Naive thymus-derived CD4-positive, alpha-beta T cell (primary cell): ENCODE measurements at regions not wholly inside any gene's neighbourhood (a gene's known extent, or its start where the extent isn't known, plus 50 kb on each side); places are given as distances from the start of the nearest gene placed in this dataset.

Experiments
- ATAC-seq: fragments of 150-1000 bp; cut with Tn5 transposase; 2 replicates; pipeline ENCODE4 v1.10.0; 2021; ENCODE audit warnings: mild to moderate bottlenecking, moderate library complexity
- CTCF ChIA-PET: fragments of 350-600 bp; sonication (Branson Sonifier 250); formaldehyde crosslinking; loops from one replicate; lab custom pipeline; 2021; ENCODE audit warnings: antibody characterized with exemption; lab: Charles Lee
- POLR2A ChIA-PET: fragments of 350-600 bp; sonication (Branson Sonifier 250); formaldehyde crosslinking; loops from one replicate; lab custom pipeline; 2021; ENCODE audit warnings: antibody characterized with exemption, inconsistent platforms; lab: Charles Lee
- DNase-seq, 9 donors: peaks; one replicate each; pipeline versions ENCODE4 v3.0.0 to v3.0.0-alpha.2; 2020 to 2022; ENCODE audit warnings: mixed read lengths in 1 of 9
- H3K27ac ChIP-seq: one replicate; pipeline ENCODE4 v1.7.0; 2013; ENCODE audit warnings: mild to moderate bottlenecking, low read depth, low read length, moderate library complexity
- H3K27me3 ChIP-seq, 2 donors: one replicate each; pipeline ENCODE4 v1.7.0; 2013; ENCODE audit warnings: low read length in 2 of 2, mild to moderate bottlenecking in 2 of 2, moderate library complexity in 2 of 2; ENCODE audit not compliant: control insufficient read depth in 2 of 2, insufficient read depth in 2 of 2
- H3K36me3 ChIP-seq, 3 experiments: 1 replicate in 2 of 3; 2 replicates in 1 of 3; pipeline ENCODE4 v1.7.0; 2013; ENCODE audit warnings: low read length in 3 of 3, mild to moderate bottlenecking in 3 of 3, moderate library complexity in 1 of 3; ENCODE audit not compliant: insufficient read depth in 3 of 3, control insufficient read depth in 2 of 3
- H3K4me1 ChIP-seq, 2 donors: one replicate each; pipeline ENCODE4 v1.7.0; 2013; ENCODE audit warnings: low read length in 2 of 2, mild to moderate bottlenecking in 2 of 2, moderate library complexity in 1 of 2; ENCODE audit not compliant: control insufficient read depth in 2 of 2, insufficient read depth in 2 of 2
- H3K4me3 ChIP-seq: 2 replicates; pipeline ENCODE4 v1.7.0; 2013; ENCODE audit warnings: mild to moderate bottlenecking, low read length
- H3K9me3 ChIP-seq, 3 experiments: 1 replicate in 2 of 3; 2 replicates in 1 of 3; pipeline ENCODE4 v1.7.0; 2013; ENCODE audit warnings: low read length in 3 of 3; ENCODE audit not compliant: control insufficient read depth in 2 of 3
- H3K27ac Mint-ChIP-seq, 9 donors: one replicate each; pipeline ENCODE4 v1.8.0; 2020 to 2022; ENCODE audit warnings: mixed read lengths in 9 of 9, mild to moderate bottlenecking in 8 of 9, moderate library complexity in 5 of 9, inconsistent platforms in 2 of 9
- H3K27me3 Mint-ChIP-seq, 5 donors: one replicate each; pipeline ENCODE4 v1.8.0; 2021 to 2022; ENCODE audit warnings: mixed read lengths in 5 of 5, mild to moderate bottlenecking in 1 of 5
- H3K36me3 Mint-ChIP-seq, 5 donors: one replicate each; pipeline ENCODE4 v1.8.0; 2020 to 2022; ENCODE audit warnings: mixed read lengths in 5 of 5, mild to moderate bottlenecking in 3 of 5, inconsistent platforms in 1 of 5
- H3K4me1 Mint-ChIP-seq, 7 donors: one replicate each; pipeline ENCODE4 v1.8.0; 2020 to 2022; ENCODE audit warnings: mixed read lengths in 7 of 7, mild to moderate bottlenecking in 3 of 7, inconsistent platforms in 1 of 7
- H3K4me3 Mint-ChIP-seq, 10 donors: one replicate each; pipeline ENCODE4 v1.8.0; 2020 to 2022; ENCODE audit warnings: mild to moderate bottlenecking in 10 of 10, mixed read lengths in 10 of 10, moderate library complexity in 6 of 10, inconsistent platforms in 2 of 10
- H3K9me3 Mint-ChIP-seq, 11 donors: one replicate each; pipeline ENCODE4 v1.8.0; 2020 to 2022; ENCODE audit warnings: mixed read lengths in 11 of 11, mild to moderate bottlenecking in 4 of 11, inconsistent platforms in 1 of 11, moderate library complexity in 1 of 11
- intact Hi-C, 2 donors: fragments of 100-400 bp; cut with micrococcal nuclease; formaldehyde crosslinking; loops; one replicate each; pipeline ENCODE4 v1.15.1; 2023

GRCh38 chr14:65228956-65229747 is 126.8 kb upstream of the MAX start:
- H3K27me3 ChIP-seq, result no peaks in the 10 kb centered on the region
- Mint-ChIP-seq H3K9me3 (no peaks in the 10 kb centered on the region), H3K27me3 (no peaks in the 10 kb centered on the region), H3K4me1 (peaks cover 35 to 68% (median 57%) of the 10 kb centered on the region in 7 donors), H3K36me3 (peaks cover 0 to 10% (median 0%) of the 10 kb centered on the region in 5 donors), H3K27ac (peak overlapping the region; percentile 92 to 99 (median 96)), H3K4me3 (peak overlapping the region; percentile 83 to 93 (median 90))
- ChIA-PET CTCF (interaction anchor here (0.6 to 1.0 kb wide), 3 partner anchors 13 to 108 kb away, joined by 3 read pairs; no protein-coding TSS in a partner anchor), POLR2A (interaction anchor here (0.6 to 1.9 kb wide), 6 partner anchors 13 to 240 kb away, joined by 3 to 7 read pairs (median 3); partner anchors contain the start of gene FUT8)
- DNase-seq (no peak), ATAC-seq (no peak)
- H3K36me3 ChIP-seq, result no peaks in the 10 kb centered on the region
- H3K9me3 ChIP-seq, result no peaks in the 10 kb centered on the region
- intact Hi-C loops, result loop anchor here in 1 of 2 donors (2.0 to 10.0 kb wide), 2 partner anchors 58 to 126 kb away; no protein-coding TSS in a partner anchor
- peak overlapping the region; percentile 64 for H3K27ac ChIP-seq
- H3K4me1 ChIP-seq, result peaks cover 4 to 20% of the 10 kb centered on the region in 2 donors
- peak overlapping the region; percentile 56 for H3K4me3 ChIP-seq

GRCh38 chr14:65229748-65230728 is 127.7 kb upstream of the MAX start:
- Mint-ChIP-seq H3K36me3 (peaks cover 0 to 7% (median 0%) of the 10 kb centered on the region in 5 donors), H3K9me3 (no peaks in the 10 kb centered on the region), H3K4me3 (peak overlapping the region; percentile 83 to 93 (median 90)), H3K27ac (peak overlapping the region; percentile 92 to 99 (median 96)), H3K27me3 (no peaks in the 10 kb centered on the region), H3K4me1 (peaks cover 28 to 64% (median 52%) of the 10 kb centered on the region in 7 donors)
- ChIA-PET CTCF (interaction anchor here (0.6 to 1.0 kb wide), 4 partner anchors 12 to 182 kb away, joined by 3 to 4 read pairs (median 3); no protein-coding TSS in a partner anchor), POLR2A (interaction anchor here (0.6 to 1.9 kb wide), 6 partner anchors 12 to 183 kb away, joined by 3 to 7 read pairs (median 3); partner anchors contain the start of gene FUT8)
- peak overlapping the region; percentile 64 for H3K27ac ChIP-seq
- ATAC-seq (peak; percentile 80), DNase-seq (peak in 6 of 9 donors; percentile 27 to 49 (median 35))
- no peaks in the 10 kb centered on the region for H3K9me3 ChIP-seq
- no peaks in the 10 kb centered on the region for H3K36me3 ChIP-seq
- H3K4me3 ChIP-seq, result peak overlapping the region; percentile 56
- intact Hi-C loops, result loop anchor here in 1 of 2 donors (2.0 to 10.0 kb wide), 2 partner anchors 57 to 125 kb away; no protein-coding TSS in a partner anchor
- H3K4me1 ChIP-seq, result peaks cover 0 to 14% of the 10 kb centered on the region in 2 donors
- H3K27me3 ChIP-seq, result no peaks in the 10 kb centered on the region

- intact Hi-C loops, result no loop called here
- Histone ChIP-seq H3K4me3 (no peak overlapping the region), H3K9me3 (no peaks in the 10 kb centered on the region), H3K36me3 (no peaks in the 10 kb centered on the region), H3K27ac (no peak overlapping the region), H3K27me3 (no peaks in the 10 kb centered on the region), H3K4me1 (peaks cover 0 to 11% of the 10 kb centered on the region in 2 donors)
- no peak overlapping the region for H3K4me3 Mint-ChIP-seq
- peak overlapping the region in 1 of 9 donors; percentile 59 for H3K27ac Mint-ChIP-seq
- H3K9me3 Mint-ChIP-seq, result no peaks in the 10 kb centered on the region
- DNase-seq, result no peak
- H3K4me1 Mint-ChIP-seq, result peaks cover 24 to 50% (median 39%) of the 10 kb centered on the region in 7 donors
- ChIA-PET CTCF (interaction anchor here (1.3 kb wide), 1 partner anchor 9 kb away, joined by 4 read pairs; no protein-coding TSS in a partner anchor), POLR2A (interaction anchor here (1.0 kb wide), 1 partner anchor 180 kb away, joined by 4 read pairs; no protein-coding TSS in a partner anchor)
- no peak for ATAC-seq
- H3K36me3 Mint-ChIP-seq, result peaks cover 0 to 7% (median 0%) of the 10 kb centered on the region in 5 donors
- no peaks in the 10 kb centered on the region for H3K27me3 Mint-ChIP-seq
Measured at GRCh38 chr14:65231286-65231980, 129.1 kb upstream of the MAX start.

- H3K27ac ChIP-seq, result no peak overlapping the region
- CTCF ChIA-PET, result interaction anchor here (0.7 kb wide), 1 partner anchor 28 kb away, joined by 3 read pairs; no protein-coding TSS in a partner anchor
- intact Hi-C loops, result no loop called here
- DNase-seq (no peak), ATAC-seq (no peak)
- Mint-ChIP-seq H3K9me3 (no peaks in the 10 kb centered on the region), H3K27ac (peak overlapping the region in 1 of 9 donors; percentile 6), H3K4me1 (peaks cover 11 to 30% (median 20%) of the 10 kb centered on the region in 7 donors), H3K27me3 (no peaks in the 10 kb centered on the region), H3K36me3 (peaks cover 0 to 6% (median 0%) of the 10 kb centered on the region in 5 donors), H3K4me3 (no peak overlapping the region)
- H3K9me3 ChIP-seq, result no peaks in the 10 kb centered on the region
- no peaks in the 10 kb centered on the region for H3K27me3 ChIP-seq
- H3K4me1 ChIP-seq, result peaks cover 0 to 6% of the 10 kb centered on the region in 2 donors
- no peak overlapping the region for H3K4me3 ChIP-seq
- POLR2A ChIA-PET, result interaction anchor here (0.7 kb wide), 1 partner anchor 50 kb away, joined by 3 read pairs; no protein-coding TSS in a partner anchor
- no peaks in the 10 kb centered on the region for H3K36me3 ChIP-seq
Measured at GRCh38 chr14:65234752-65235361, 132.5 kb upstream of the MAX start.

- CTCF ChIA-PET, result no interaction called here
- Mint-ChIP-seq H3K27ac (peak overlapping the region in 1 of 9 donors; percentile 37), H3K27me3 (no peaks in the 10 kb centered on the region), H3K9me3 (peaks cover 0 to 2% (median 0%) of the 10 kb centered on the region in 11 donors), H3K4me1 (peaks cover 5 to 18% (median 12%) of the 10 kb centered on the region in 7 donors), H3K4me3 (no peak overlapping the region), H3K36me3 (peaks cover 0 to 6% (median 0%) of the 10 kb centered on the region in 5 donors)
- intact Hi-C loops, result no loop called here
- H3K27me3 ChIP-seq, result no peaks in the 10 kb centered on the region
- no peaks in the 10 kb centered on the region for H3K4me1 ChIP-seq
- ATAC-seq (no peak), DNase-seq (no peak)
- no peaks in the 10 kb centered on the region for H3K9me3 ChIP-seq
- no peaks in the 10 kb centered on the region for H3K36me3 ChIP-seq
- POLR2A ChIA-PET, result interaction anchor here (0.5 to 0.9 kb wide), 2 partner anchors 12 to 639 kb away, joined by 3 to 4 read pairs; no protein-coding TSS in a partner anchor
- no peak overlapping the region for H3K27ac ChIP-seq
- H3K4me3 ChIP-seq, result no peak overlapping the region
Measured at GRCh38 chr14:65237023-65237814, 134.9 kb upstream of the MAX start.
